CD4-positive, alpha-beta T cell treated with Interleukin-4 for 1 hour (primary cell): ENCODE measurements at regions not wholly inside any gene's neighbourhood (a gene's known extent, or its start where the extent isn't known, plus 50 kb on each side); places are given as distances from the start of the nearest gene placed in this dataset.

ENCODE experiments used
- DNase-seq, 2 donors: peaks; one replicate each; pipeline ENCODE4 v3.0.0-alpha.2; 2020 to 2022

DNA sequence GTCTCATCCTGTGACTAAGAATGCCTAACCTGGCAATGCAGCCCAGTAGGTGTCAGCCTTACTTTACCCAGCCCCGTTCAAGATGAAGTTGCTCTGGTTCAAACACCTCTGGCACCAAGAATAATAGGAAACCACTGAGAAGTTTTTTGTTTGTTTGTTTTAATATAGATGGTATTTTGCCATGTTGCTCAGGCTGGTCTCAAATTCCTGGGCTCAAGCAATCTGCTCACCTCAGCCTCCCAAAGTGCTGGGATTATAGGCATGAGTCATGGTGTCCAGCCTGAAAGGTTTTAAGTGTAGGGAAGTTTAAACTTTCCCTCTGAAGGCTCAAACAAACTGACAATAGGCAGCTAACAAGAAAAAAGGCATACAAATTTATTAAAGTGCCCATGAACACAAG lies 51.2 kb upstream of the ABCC4 start:
- no peak for DNase-seq

- no peak for DNase-seq
Measured at GRCh38 chr13:95354156-95354555, 52.9 kb upstream of the ABCC4 start.

DNA sequence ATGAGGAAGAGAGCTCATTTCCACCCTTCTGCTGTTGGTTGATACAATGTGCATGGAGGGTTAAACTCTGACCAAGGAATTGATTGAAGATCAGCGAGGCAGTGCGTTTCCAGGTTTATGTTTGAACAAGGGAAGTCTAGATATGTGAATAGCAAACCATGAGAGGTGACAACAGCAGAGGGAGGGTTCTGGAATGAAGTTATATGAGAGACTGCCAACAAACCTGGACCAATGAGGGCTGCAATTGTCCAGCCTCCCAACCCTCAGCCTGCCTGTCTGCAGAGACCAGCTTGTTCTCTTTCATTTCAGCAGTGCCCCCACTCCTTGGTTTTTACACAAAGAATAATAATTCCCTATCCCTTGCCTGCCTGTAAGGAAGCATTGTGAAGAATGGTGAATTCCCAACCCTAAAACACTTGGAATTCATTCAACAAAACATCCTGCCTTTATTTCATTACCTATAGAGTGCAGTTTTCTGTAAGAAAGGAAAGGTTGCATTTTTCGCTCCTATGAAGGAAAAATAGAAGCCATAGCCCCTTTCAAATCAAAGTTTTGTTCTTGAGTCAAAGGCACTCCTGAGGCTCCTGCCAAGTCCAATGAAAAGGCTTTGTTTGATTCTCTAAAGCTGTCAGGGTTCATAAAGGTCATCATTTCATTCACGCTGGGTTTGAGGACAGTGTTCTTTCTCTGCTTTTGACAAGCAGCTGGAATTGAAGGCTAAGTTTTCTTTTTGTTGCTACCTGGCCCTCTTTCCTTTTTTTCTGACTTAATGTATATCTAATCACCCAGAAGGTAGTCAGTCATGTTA lies 53.6 kb upstream of the ABCC4 start:
- no peak for DNase-seq

- no peak for DNase-seq
Measured at GRCh38 chr13:95355494-95355893, 54.2 kb upstream of the ABCC4 start.

GRCh38 chr13:95356916-95357315 lies 55.7 kb upstream of the ABCC4 start:
- DNase-seq, result no peak

DNA sequence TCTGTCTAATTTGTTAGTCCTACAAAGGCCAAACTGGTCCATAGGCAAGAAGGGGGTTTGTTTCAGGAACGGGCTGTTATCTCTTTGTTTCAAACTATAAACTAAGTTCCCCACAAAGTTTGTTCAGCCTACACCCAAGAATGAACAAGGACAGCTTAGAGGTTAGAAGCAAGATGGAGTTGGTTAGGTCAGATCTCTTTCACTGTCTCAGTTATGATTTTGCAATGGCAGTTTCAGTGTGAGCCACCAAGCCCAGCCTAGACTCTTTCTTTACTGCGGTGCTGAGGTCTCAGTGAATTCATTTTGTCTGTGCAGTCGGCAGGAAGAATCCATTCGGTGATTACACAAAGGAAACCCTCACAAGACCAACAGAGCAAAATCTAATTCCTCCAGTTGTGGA lies 56.6 kb upstream of the ABCC4 start:
- DNase-seq, result no peak

DNA sequence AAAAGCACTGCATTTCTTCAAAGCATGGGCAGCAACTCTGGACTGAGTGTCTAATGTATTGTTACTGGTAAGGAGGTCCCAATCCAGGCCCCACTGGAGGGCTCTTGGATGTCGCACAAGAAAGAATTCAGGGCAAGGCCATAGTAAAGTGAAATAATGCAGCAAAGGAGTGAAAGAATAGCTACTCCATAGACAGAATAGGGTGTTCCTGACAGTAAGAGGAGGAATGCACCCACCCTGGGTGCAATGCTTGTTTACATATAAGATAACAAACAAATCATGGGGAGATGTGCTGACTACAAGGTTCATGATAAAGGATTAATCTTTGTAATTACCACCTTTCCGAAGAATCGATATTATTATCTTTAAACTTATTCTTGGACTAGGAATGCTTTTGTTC lies 58.8 kb upstream of the ABCC4 start:
- DNase-seq, result no peak

GRCh38 chr13:95360464-95361097 lies 59.3 kb upstream of the ABCC4 start:
- DNase-seq, result no peak

DNA sequence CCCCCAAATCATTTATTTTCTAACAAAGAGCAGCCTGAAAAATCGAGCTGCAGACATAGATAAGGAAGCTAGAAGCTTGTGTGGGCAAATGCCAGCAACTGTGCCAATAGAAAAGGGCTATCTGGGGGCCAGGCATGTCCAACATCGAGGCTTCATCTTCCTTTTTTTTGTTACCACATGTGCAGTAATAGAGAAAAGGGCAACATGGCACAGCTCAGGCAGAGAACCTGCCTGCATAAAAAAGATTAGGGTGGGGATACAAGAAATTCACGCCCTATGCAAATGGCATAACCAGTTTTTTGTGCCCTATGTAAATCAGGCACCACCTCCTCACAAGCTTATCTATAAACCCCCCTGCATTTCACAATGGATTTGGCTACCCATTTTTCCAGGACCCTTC lies 60.4 kb upstream of the ABCC4 start:
- no peak for DNase-seq

- DNase-seq, result no peak
Measured at GRCh38 chr13:95362666-95363065, 61.4 kb upstream of the ABCC4 start.

- DNase-seq, result no peak
Measured at GRCh38 chr13:95367309-95367843, 66.1 kb upstream of the ABCC4 start.

DNA sequence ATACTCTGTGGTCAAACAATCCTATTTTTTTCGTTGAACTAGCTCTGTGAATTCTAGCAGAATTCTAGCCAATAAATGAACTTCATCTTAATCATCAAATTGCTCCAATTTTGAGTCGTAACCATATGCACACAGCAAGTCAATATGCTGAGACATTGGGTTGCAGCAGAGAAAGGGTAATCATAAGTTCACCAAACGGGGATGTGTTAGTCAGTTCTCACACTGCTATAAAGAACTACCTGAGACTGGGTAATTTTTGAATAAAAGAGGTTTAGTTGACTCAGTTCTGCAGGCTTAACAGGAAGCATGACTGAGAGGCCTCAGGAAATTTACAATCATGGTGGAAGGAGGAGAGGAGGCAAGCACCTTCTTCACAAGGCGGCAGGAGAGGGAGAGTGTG lies 67.7 kb upstream of the ABCC4 start:
- DNase-seq, result no peak

DNA sequence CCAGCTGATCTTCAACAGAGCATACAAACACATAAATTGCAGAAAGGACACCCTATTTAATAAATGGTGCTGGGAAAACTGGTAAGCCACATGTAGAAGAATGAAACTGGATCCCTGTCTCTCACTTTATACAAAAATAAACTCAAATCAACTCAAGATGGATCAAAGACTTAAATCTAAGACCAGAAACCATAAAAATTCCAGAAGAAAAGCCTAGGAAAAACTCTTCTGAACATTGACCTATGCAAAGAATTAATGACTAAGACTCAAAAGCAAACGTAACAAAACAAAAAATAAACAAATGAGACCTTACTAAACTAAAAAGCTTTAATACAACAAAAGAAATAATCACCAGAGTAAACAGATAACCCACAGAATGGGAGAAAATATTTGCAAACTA lies 74.5 kb upstream of the ABCC4 start:
- DNase-seq, result no peak

DNA sequence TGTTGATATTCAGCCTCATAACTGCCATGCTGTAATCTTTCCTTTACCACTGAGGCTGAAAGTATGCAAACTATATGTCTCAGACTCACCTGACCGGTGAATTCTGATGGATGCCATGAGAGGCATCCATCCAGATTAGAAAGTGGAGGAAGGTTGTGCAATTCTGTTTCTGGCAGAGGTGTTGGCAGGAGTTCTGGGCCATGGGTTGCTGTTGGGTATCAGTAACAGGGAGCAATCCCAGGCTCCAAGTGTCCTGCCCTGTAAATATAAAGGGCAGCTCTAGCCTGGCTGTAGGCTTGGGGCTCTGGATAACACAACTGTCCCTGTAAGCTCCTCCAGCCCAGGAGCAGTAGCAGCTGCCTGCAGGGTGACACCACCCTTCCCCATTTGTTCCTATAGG lies 77.4 kb upstream of the ABCC4 start:
- DNase-seq, result no peak

DNA sequence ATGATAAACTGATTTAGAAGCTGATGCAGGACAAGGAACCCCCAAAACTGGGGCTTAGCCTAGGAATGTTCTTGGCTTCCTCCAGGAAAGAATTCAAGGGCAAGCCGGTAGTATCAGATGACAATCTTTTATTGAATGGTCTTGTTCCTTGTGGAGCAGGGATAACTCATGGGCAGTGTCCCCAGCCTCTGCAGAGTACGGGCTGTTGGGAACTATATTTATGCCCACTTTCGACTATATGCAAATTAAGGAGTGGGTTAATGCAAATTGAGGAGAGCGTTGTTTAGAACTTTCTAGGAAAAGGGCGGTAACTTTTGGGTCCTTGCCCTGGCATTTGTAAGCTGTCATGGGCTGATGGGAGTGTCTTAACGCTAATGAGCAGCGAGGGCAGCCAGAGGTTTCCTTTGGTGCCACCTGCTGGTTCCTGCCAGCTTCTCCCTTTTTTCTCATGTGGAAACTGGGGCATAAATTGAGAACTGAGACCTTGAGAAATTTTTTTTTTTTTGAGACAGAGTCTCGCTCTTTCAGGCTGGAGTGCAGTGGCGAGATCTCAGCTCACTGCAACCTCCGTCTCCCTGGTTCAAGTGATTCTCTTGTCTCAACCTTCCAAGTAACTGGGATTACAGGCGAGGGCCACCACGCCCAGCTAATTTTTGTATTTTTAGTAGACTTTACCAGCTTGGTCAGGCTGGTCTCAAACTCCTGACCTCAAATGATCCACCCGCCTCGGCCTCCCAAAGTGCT lies 79.4 kb upstream of the ABCC4 start:
- DNase-seq, result peak; percentile 74

DNA sequence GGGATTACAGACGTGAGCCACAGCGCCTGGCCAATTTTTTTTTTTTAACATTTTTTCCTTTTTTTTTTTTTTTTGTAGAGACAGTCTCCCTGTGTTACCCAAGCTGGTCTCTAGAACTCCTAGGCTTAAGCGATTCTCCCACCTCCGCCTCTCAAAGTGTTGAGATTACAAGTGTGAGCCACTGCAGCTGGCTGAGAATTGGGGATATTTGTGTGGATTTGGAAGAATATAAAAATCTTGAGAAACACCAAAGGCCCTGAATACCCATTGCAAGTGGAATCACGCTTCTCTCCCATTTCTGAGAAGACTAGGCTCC lies 79.9 kb upstream of the ABCC4 start:
- DNase-seq, result no peak

DNA sequence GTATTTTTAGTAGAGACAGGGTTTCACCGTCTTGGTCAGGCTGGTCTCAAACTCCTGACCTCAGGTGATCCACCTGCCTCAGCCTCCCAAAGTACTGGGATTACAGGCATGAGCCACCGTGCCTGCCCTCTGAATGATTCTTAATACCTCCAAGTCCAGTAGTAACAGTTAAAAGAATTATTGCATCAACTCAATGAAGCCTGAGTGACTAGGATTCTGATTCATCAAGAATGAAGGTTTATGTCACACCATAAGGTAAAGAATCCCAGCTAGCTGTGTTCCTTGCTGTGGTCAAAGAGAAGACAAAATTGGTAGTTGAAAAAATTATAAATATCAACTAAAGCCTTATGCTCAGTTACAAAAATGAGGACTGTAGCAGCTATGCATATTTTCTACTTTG lies 81.2 kb upstream of the ABCC4 start:
- no peak for DNase-seq

GRCh38 chr13:95382916-95383315 lies 81.7 kb upstream of the ABCC4 start:
- DNase-seq, result no peak

DNA sequence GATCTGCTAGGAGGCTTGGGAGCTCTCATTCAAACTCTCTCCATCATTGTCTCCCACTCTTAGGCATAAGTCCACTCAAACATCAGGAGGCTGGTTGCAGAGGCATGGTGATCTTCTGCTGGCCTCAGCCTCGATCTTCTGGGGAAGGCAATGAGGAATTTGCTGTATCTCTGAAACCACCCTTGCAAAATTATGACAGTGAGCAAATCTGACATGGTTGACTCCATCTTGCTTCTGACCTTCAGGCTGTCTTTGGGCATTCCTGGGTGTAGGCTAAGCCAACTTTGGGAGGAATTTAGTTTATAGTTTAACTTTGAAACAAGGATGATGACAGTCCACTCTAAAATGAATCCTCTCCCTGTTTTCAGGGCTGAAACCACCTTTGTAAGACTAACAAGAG lies 84.1 kb upstream of the ABCC4 start:
- DNase-seq, result no peak

GRCh38 chr13:95385798-95386197 lies 84.5 kb upstream of the ABCC4 start:
- no peak for DNase-seq

DNA sequence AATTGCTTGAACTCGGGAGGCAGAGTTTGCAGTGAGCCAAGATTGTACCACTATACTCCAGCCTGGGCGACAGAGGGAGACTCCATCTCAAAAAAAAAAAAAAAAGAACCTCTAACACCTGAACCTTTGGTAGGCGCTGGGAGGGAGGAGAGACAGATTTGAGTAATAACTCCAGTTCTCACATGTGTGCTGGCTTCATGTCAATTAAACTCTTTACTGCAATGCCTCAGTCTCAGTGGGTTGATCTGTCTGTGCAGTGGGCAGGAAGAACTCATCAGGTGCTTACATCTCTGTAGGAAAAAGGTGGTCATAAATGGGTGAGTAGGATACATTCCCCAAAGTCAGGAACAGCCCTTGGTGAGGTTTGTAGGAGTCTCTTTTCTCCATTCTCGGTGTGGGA lies 85.1 kb upstream of the ABCC4 start:
- no peak for DNase-seq

- DNase-seq, result no peak
Measured at GRCh38 chr13:95387733-95388207, 86.5 kb upstream of the ABCC4 start.

DNA sequence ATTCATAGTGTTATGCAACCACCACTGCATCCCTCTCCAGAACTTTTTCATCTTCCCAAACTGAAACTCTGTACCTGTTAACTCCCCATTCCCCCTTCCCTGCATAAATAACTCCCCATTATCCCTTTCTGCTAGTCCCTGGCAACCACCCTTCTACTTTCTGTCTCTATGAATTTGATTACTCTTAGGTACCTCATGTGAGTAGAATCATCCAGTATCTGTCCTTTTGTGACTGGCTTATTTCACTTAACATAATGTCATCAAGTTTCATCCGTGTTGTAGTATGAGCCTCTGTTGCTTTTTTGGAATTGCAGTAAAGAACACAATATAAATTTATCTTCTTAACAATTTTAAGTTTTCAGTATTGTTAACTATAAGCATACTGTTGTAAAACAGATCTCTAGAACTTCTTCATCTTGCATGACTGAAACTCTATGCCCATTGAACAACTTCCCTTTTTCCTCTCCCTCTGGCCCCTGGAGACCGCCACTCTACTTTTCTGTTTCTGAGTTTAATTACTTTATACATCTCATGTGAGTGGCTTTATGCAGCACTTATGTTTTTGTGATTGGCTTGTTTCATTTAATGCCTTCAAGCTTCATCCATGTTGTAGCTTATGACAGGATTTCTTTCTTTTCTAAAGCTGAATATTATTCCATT lies 87.3 kb upstream of the ABCC4 start:
- DNase-seq, result no peak
